ENCODE measurements at regions not wholly inside any gene's neighbourhood (a gene's known extent, or its start where the extent isn't known, plus 50 kb on each side); places are given as distances from the start of the nearest gene placed in this dataset.

- no peak overlapping the region for H3K4me3 ChIP-seq (ENCODE audit: low read depth, low read length)
- TF ChIP-seq ZNF624 (tag by site-specific recombination; IDR thresholded peaks at IDR 0.05) (no peak), ZNF596 (tag by site-specific recombination; IDR thresholded peaks at IDR 0.05) (no peak), RBAK (tag by site-specific recombination; IDR thresholded peaks at IDR 0.05) (no peak), ZNF266 (tag by site-specific recombination; IDR thresholded peaks at IDR 0.05; ENCODE audit: low read depth) (no peak), ZNF133 (tag by site-specific recombination; IDR thresholded peaks at IDR 0.05) (no peak), REST (tag by site-specific recombination; IDR thresholded peaks at IDR 0.05) (no peak), ZNF707 (tag by site-specific recombination; IDR thresholded peaks at IDR 0.05) (no peak), ZNF530 (tag by site-specific recombination; IDR thresholded peaks at IDR 0.05; ENCODE audit: low read depth) (no peak), ZNF114 (tag by site-specific recombination; IDR thresholded peaks at IDR 0.05) (no peak), HOXD13 (CRISPR knock-in tag; IDR thresholded peaks at IDR 0.05; ENCODE audit: borderline replicate concordance) (no peak), WT1 (tag by site-specific recombination; IDR thresholded peaks at IDR 0.05) (no peak), ZNF146 (tag by site-specific recombination; IDR thresholded peaks at IDR 0.05) (no peak), KLF8 (tag by site-specific recombination; IDR thresholded peaks at IDR 0.05) (no peak), KLF16 (tag by site-specific recombination; IDR thresholded peaks at IDR 0.05) (no peak), ZNF621 (tag by site-specific recombination; IDR thresholded peaks at IDR 0.05) (no peak), ZNF391 (tag by site-specific recombination; IDR thresholded peaks at IDR 0.05; ENCODE audit: borderline replicate concordance, low read depth) (no peak), ZXDB (tag by site-specific recombination; IDR thresholded peaks at IDR 0.05) (no peak), ZNF37A (tag by site-specific recombination; IDR thresholded peaks at IDR 0.05) (no peak)
- H3K36me3 ChIP-seq (ENCODE audit: control insufficient read depth in 2 of 2, insufficient read depth in 1 of 2, low read length in 2 of 2): no peaks in the 10 kb centered on the region
- ChIA-PET CTCF (no interaction called here), POLR2A (no interaction called here)
- H3K27ac ChIP-seq (ENCODE audit: extremely low read depth, low read depth, low read length): no peak overlapping the region
- no peaks in the 10 kb centered on the region for H3K4me1 ChIP-seq (ENCODE audit: control insufficient read depth, insufficient read depth, low read length)
- H3K9me3 ChIP-seq (ENCODE audit: control insufficient read depth, insufficient read depth, low read depth, low read length): no peaks in the 10 kb centered on the region
Observed at GRCh38 chr9:118558026-118558425, 811.2 kb downstream of the BRINP1 start.

GRCh38 chr9:118558891-118559290, 810.3 kb downstream of the BRINP1 start:
- Histone ChIP-seq H3K9me3 (ENCODE audit: control insufficient read depth, insufficient read depth, low read depth, low read length) (no peaks in the 10 kb centered on the region), H3K4me3 (ENCODE audit: low read depth, low read length) (no peak overlapping the region), H3K4me1 (ENCODE audit: control insufficient read depth, insufficient read depth, low read length) (no peaks in the 10 kb centered on the region), H3K27ac (ENCODE audit: extremely low read depth, low read depth, low read length) (no peak overlapping the region), H3K36me3 (ENCODE audit: control insufficient read depth in 2 of 2, insufficient read depth in 1 of 2, low read length in 2 of 2) (no peaks in the 10 kb centered on the region)
- TF ChIP-seq ZIC2 (tag by site-specific recombination; IDR thresholded peaks at IDR 0.05) (no peak), ZNF266 (tag by site-specific recombination; IDR thresholded peaks at IDR 0.05; ENCODE audit: low read depth) (no peak), YY2 (tag by site-specific recombination; IDR thresholded peaks at IDR 0.05) (no peak), ZNF324 (tag by site-specific recombination; IDR thresholded peaks at IDR 0.05) (no peak), ZFP41 (tag by site-specific recombination; IDR thresholded peaks at IDR 0.05; ENCODE audit: borderline replicate concordance) (no peak), ZNF621 (tag by site-specific recombination; IDR thresholded peaks at IDR 0.05) (no peak), ZNF37A (tag by site-specific recombination; IDR thresholded peaks at IDR 0.05) (no peak)
- ChIA-PET CTCF (no interaction called here), POLR2A (no interaction called here)

- no peaks in the 10 kb centered on the region for H3K4me1 ChIP-seq (ENCODE audit: control insufficient read depth, insufficient read depth, low read length)
- H3K36me3 ChIP-seq (ENCODE audit: control insufficient read depth in 2 of 2, insufficient read depth in 1 of 2, low read length in 2 of 2): no peaks in the 10 kb centered on the region
- no peak overlapping the region for H3K4me3 ChIP-seq (ENCODE audit: low read depth, low read length)
- no peaks in the 10 kb centered on the region for H3K9me3 ChIP-seq (ENCODE audit: control insufficient read depth, insufficient read depth, low read depth, low read length)
- CTCF ChIA-PET: no interaction called here
- POLR2A ChIA-PET: no interaction called here
- no peak overlapping the region for H3K27ac ChIP-seq (ENCODE audit: extremely low read depth, low read depth, low read length)
- TF ChIP-seq PRDM2 (tag by site-specific recombination; IDR thresholded peaks at IDR 0.05; ENCODE audit: borderline replicate concordance): no peak
Observed at GRCh38 chr9:118561051-118561450, 808.2 kb downstream of the BRINP1 start.

Data from HEK293 (cell line).